Small intestine (tissue), 7 donors: ENCODE measurements at regions not wholly inside any gene's neighbourhood (a gene's known extent, or its start where the extent isn't known, plus 50 kb on each side); places are given as distances from the start of the nearest gene placed in this dataset.

Experiments used
- DNase-seq, 2 donors: peaks; one replicate each; pipeline versions ENCODE4 v3.0.0 to v3.0.0-alpha.2; 2013
- FAIRE-seq: peaks from 2 replicates; lab custom pipeline; 2012; peaks lifted over from hg19 to GRCh38; lab: Jason Lieb, UNC
- H3K27ac ChIP-seq, 3 donors: one replicate each; pipeline ENCODE4 v1.5.1; 2013; ENCODE audit warnings: low read length in 2 of 3, mild to moderate bottlenecking in 2 of 3, control low read depth in 1 of 3, inconsistent platforms in 1 of 3, low read depth in 1 of 3, moderate library complexity in 1 of 3
- H3K27me3 ChIP-seq, 3 donors: one replicate each; pipeline ENCODE4 v1.6.1; 2013; ENCODE audit warnings: low read length in 3 of 3, inconsistent platforms in 1 of 3; ENCODE audit not compliant: control insufficient read depth in 3 of 3, insufficient read depth in 3 of 3
- H3K36me3 ChIP-seq, 3 donors: one replicate each; pipeline ENCODE4 v1.6.1; 2013; ENCODE audit warnings: low read length in 3 of 3, inconsistent platforms in 1 of 3, low read depth in 1 of 3, mild to moderate bottlenecking in 1 of 3, moderate library complexity in 1 of 3; ENCODE audit not compliant: control insufficient read depth in 3 of 3, insufficient read depth in 2 of 3
- H3K4me1 ChIP-seq, 3 donors: one replicate each; pipeline ENCODE4 v1.6.1; 2013; ENCODE audit warnings: low read length in 2 of 3, inconsistent platforms in 1 of 3, low read depth in 1 of 3, mild to moderate bottlenecking in 1 of 3, moderate library complexity in 1 of 3; ENCODE audit not compliant: control insufficient read depth in 3 of 3, insufficient read depth in 2 of 3
- H3K4me3 ChIP-seq, 3 donors: one replicate each; pipeline ENCODE4 v1.5.1; 2013; ENCODE audit warnings: low read length in 3 of 3, control low read depth in 1 of 3, inconsistent platforms in 1 of 3, low read depth in 1 of 3, mild to moderate bottlenecking in 1 of 3, moderate library complexity in 1 of 3
- H3K9me3 ChIP-seq, 2 donors: one replicate each; pipeline ENCODE4 v1.6.1; 2013; ENCODE audit warnings: low read depth in 1 of 2, low read length in 1 of 2; ENCODE audit not compliant: control insufficient read depth in 2 of 2, insufficient read depth in 1 of 2
- WGBS, 3 donors: extraction: QIAGEN DNeasy Blood & Tissue Kit; methylation state at CpG; one replicate each; pipeline ENCODE4 v1.1.7; 2013; 5-methylcytosine and 5-hydroxymethylcytosine counted together
- donor health status: healthy with polysubstance abuse.
- donor health status: control.
- donor health status: control.
- donor health status: Bipolar disorder and iron deficiency.
- donor health status: healthy.

- Histone ChIP-seq H3K27me3 (no peaks in the 10 kb centered on the region), H3K4me1 (no peaks in the 10 kb centered on the region), H3K36me3 (no peaks in the 10 kb centered on the region), H3K4me3 (no peak overlapping the region), H3K9me3 (no peaks in the 10 kb centered on the region), H3K27ac (no peak overlapping the region)
- DNase-seq (no peak), FAIRE-seq (no peak)
- 32 to 66% (median 46%) methylated on average over 6 of the region's 6 CpGs for WGBS, 3 donors
These were observed 201.7 kb upstream of the BCL6 start for GRCh38 chr3:187946981-187947380.

- no peaks in the 10 kb centered on the region for H3K4me1 ChIP-seq
- no peaks in the 10 kb centered on the region for H3K27me3 ChIP-seq
- no peak overlapping the region for H3K27ac ChIP-seq
- no peaks in the 10 kb centered on the region for H3K9me3 ChIP-seq
- FAIRE-seq = no peak
- 88 to 90% (median 88%) methylated on average over 5 of the region's 5 CpGs for WGBS, 3 donors
- H3K4me3 ChIP-seq = no peak overlapping the region
- no peaks in the 10 kb centered on the region for H3K36me3 ChIP-seq
- DNase-seq = no peak
These were observed 202.8 kb upstream of the BCL6 start for GRCh38 chr3:187947927-187948682.

- no peaks in the 10 kb centered on the region for H3K9me3 ChIP-seq
- H3K36me3 ChIP-seq = no peaks in the 10 kb centered on the region
- no peak overlapping the region for H3K4me3 ChIP-seq
- H3K4me1 ChIP-seq = peaks cover 0 to 2% (median 0%) of the 10 kb centered on the region in 3 donors
- FAIRE-seq = no peak
- no peaks in the 10 kb centered on the region for H3K27me3 ChIP-seq
- WGBS, 3 donors = 73 to 90% (median 85%) methylated on average over 4 of the region's 4 CpGs
- no peak overlapping the region for H3K27ac ChIP-seq
- DNase-seq = no peak
These were observed 204.0 kb upstream of the BCL6 start for GRCh38 chr3:187949093-187949820.

- H3K9me3 ChIP-seq = no peaks in the 10 kb centered on the region
- no peaks in the 10 kb centered on the region for H3K36me3 ChIP-seq
- H3K4me1 ChIP-seq = peaks cover 0 to 16% (median 2%) of the 10 kb centered on the region in 3 donors
- H3K27ac ChIP-seq = no peak overlapping the region
- H3K27me3 ChIP-seq = no peaks in the 10 kb centered on the region
- DNase-seq (no peak), FAIRE-seq (no peak)
- WGBS, 3 donors = 93 to 98% (median 96%) methylated on average over 4 of the region's 4 CpGs
- H3K4me3 ChIP-seq = no peak overlapping the region
These were observed 203.3 kb upstream of the LPP start for GRCh38 chr3:187950671-187951070.

- 27 to 38% (median 32%) methylated on average over 1 of the region's 1 CpG for WGBS, 3 donors
- no peak overlapping the region for H3K27ac ChIP-seq
- no peak for DNase-seq
- no peaks in the 10 kb centered on the region for H3K9me3 ChIP-seq
- H3K4me3 ChIP-seq = no peak overlapping the region
- no peaks in the 10 kb centered on the region for H3K27me3 ChIP-seq
- H3K4me1 ChIP-seq = peaks cover 0 to 18% (median 3%) of the 10 kb centered on the region in 3 donors
- H3K36me3 ChIP-seq = no peaks in the 10 kb centered on the region
- no peak for FAIRE-seq
These were observed 202.3 kb upstream of the LPP start for GRCh38 chr3:187951452-187952190.

GRCh38 chr3:187952849-187953248 is 201.1 kb upstream of the LPP start:
- Histone ChIP-seq H3K4me3 (no peak overlapping the region), H3K36me3 (no peaks in the 10 kb centered on the region), H3K4me1 (peaks cover 0 to 18% (median 3%) of the 10 kb centered on the region in 3 donors), H3K27me3 (no peaks in the 10 kb centered on the region), H3K9me3 (no peaks in the 10 kb centered on the region), H3K27ac (no peak overlapping the region)
- DNase-seq (no peak), FAIRE-seq (no peak)
- WGBS, 3 donors = 91 to 95% (median 93%) methylated on average over 4 of the region's 4 CpGs

- FAIRE-seq (no peak), DNase-seq (peak; percentile 7 to 42)
- Histone ChIP-seq H3K4me3 (no peak overlapping the region), H3K9me3 (no peaks in the 10 kb centered on the region), H3K4me1 (peaks cover 0 to 18% (median 3%) of the 10 kb centered on the region in 3 donors), H3K27me3 (no peaks in the 10 kb centered on the region), H3K36me3 (no peaks in the 10 kb centered on the region), H3K27ac (peak overlapping the region in 1 of 3 donors; percentile 18)
- 20 to 74% (median 47%) methylated on average over 2 of the region's 2 CpGs for WGBS, 3 donors
These were observed 199.5 kb upstream of the LPP start for GRCh38 chr3:187954516-187954872.

- DNase-seq (peak; percentile 47 to 76), FAIRE-seq (no peak)
- Histone ChIP-seq H3K4me3 (no peak overlapping the region), H3K27ac (peak overlapping the region in 2 of 3 donors; percentile 18 to 21), H3K9me3 (no peaks in the 10 kb centered on the region), H3K27me3 (no peaks in the 10 kb centered on the region), H3K36me3 (no peaks in the 10 kb centered on the region), H3K4me1 (peaks cover 0 to 18% (median 3%) of the 10 kb centered on the region in 3 donors)
- WGBS, 3 donors = 66 to 74% (median 73%) methylated on average over 4 of the region's 4 CpGs
These were observed 198.9 kb upstream of the LPP start for GRCh38 chr3:187954873-187955586.
